BLaER1 treated with 17β-estradiol and CSF1 and Interleukin-3, amounts not matched to agents 10 nM and 100 nM (cell line): ENCODE measurements at regions not wholly inside any gene's neighbourhood (a gene's known extent, or its start where the extent isn't known, plus 50 kb on each side); places are given as distances from the start of the nearest gene placed in this dataset.
"Not testable (repeated sequence)": the region's sequence is repeated elsewhere in the genome, so short reads cannot be mapped to it uniquely, and the experiment has no call there.

Experiments used
- H3K27ac ChIP-seq, 11 experiments: shearing (Covaris generic); formaldehyde crosslinking; 2 replicates each; pipeline ENCODE4 v1.8.1; 2022
- H3K27me3 ChIP-seq, 11 experiments: shearing (Covaris generic); formaldehyde crosslinking; 2 replicates each; pipeline ENCODE4 v1.8.1; 2022
- H3K36me3 ChIP-seq, 11 experiments: shearing (Covaris generic); formaldehyde crosslinking; 2 replicates each; pipeline ENCODE4 v1.8.1; 2022
- H3K4me1 ChIP-seq, 10 experiments: shearing (Covaris generic); formaldehyde crosslinking; 2 replicates each; pipeline ENCODE4 v1.8.1; 2022
- H3K4me2 ChIP-seq, 11 experiments: shearing (Covaris generic); formaldehyde crosslinking; 2 replicates each; pipeline ENCODE4 v1.8.1; 2022
- H3K4me3 ChIP-seq, 10 experiments: shearing (Covaris generic); formaldehyde crosslinking; 2 replicates each; pipeline ENCODE4 v1.8.1; 2022
- H3K9ac ChIP-seq, 11 experiments: shearing (Covaris generic); formaldehyde crosslinking; 2 replicates each; pipeline ENCODE4 v1.8.1; 2022
- H3K9me3 ChIP-seq, 11 experiments: shearing (Covaris generic); formaldehyde crosslinking; replicated peaks in 1 of 11; 2 replicates each; pipeline ENCODE4 v1.8.1; 2022
- H4K20me1 ChIP-seq, 11 experiments: shearing (Covaris generic); formaldehyde crosslinking; 2 replicates each; pipeline ENCODE4 v1.8.1; 2022
- Cebpa-rat ChIP-seq, 11 experiments: shearing (Covaris generic); IDR thresholded peaks; 2 replicates each; pipeline ENCODE4 v1.8.1; 2022

- H3K27ac ChIP-seq, result no peak overlapping the region
- H3K9me3 ChIP-seq, result no peaks in the 10 kb centered on the region; a peak in 1 of 22 replicates
- no peaks in the 10 kb centered on the region for H3K4me1 ChIP-seq
- H3K36me3 ChIP-seq, result no peaks in the 10 kb centered on the region
- no peaks in the 10 kb centered on the region for H4K20me1 ChIP-seq
- H3K9ac ChIP-seq, result no peak overlapping the region
- no peak overlapping the region for H3K4me3 ChIP-seq
- no peak for TF ChIP-seq Cebpa-rat (IDR thresholded peaks at IDR 0.05)
- no peak overlapping the region for H3K4me2 ChIP-seq
- H3K27me3 ChIP-seq, result no peaks in the 10 kb centered on the region
These were observed 1716.4 kb downstream of the BRINP3 start for GRCh38 chr1:188761226-188761625.

GRCh38 chr1:188762166-188762743 lies 1715.4 kb downstream of the BRINP3 start:
- H4K20me1 ChIP-seq, result no peaks in the 10 kb centered on the region
- no peaks in the 10 kb centered on the region for H3K27me3 ChIP-seq
- no peaks in the 10 kb centered on the region for H3K36me3 ChIP-seq
- no peaks in the 10 kb centered on the region for H3K4me1 ChIP-seq
- H3K9me3 ChIP-seq, result no peaks in the 10 kb centered on the region; a peak in 1 of 22 replicates
- no peak overlapping the region for H3K27ac ChIP-seq
- no peak overlapping the region for H3K9ac ChIP-seq
- no peak for TF ChIP-seq Cebpa-rat (IDR thresholded peaks at IDR 0.05)
- no peak overlapping the region for H3K4me2 ChIP-seq
- H3K4me3 ChIP-seq, result no peak overlapping the region

- H3K27me3 ChIP-seq, result no peaks in the 10 kb centered on the region
- H3K4me2 ChIP-seq, result no peak overlapping the region
- no peak for TF ChIP-seq Cebpa-rat (IDR thresholded peaks at IDR 0.05)
- H3K9me3 ChIP-seq, result no peaks in the 10 kb centered on the region; a peak in 2 of 22 replicates
- no peak overlapping the region for H3K4me3 ChIP-seq
- no peak overlapping the region for H3K27ac ChIP-seq
- no peaks in the 10 kb centered on the region for H3K36me3 ChIP-seq
- no peaks in the 10 kb centered on the region for H3K4me1 ChIP-seq
- H3K9ac ChIP-seq, result no peak overlapping the region
- H4K20me1 ChIP-seq, result no peaks in the 10 kb centered on the region
These were observed 1714.1 kb downstream of the BRINP3 start for GRCh38 chr1:188763541-188763940.

- H3K4me1 ChIP-seq, result no peaks in the 10 kb centered on the region
- H3K4me3 ChIP-seq, result no peak overlapping the region
- no peak overlapping the region for H3K27ac ChIP-seq
- H4K20me1 ChIP-seq, result no peaks in the 10 kb centered on the region
- H3K9ac ChIP-seq, result no peak overlapping the region
- no peak overlapping the region for H3K4me2 ChIP-seq
- no peaks in the 10 kb centered on the region for H3K27me3 ChIP-seq
- H3K9me3 ChIP-seq, result peaks cover 0 to 12% (median 3%) of the 10 kb centered on the region in 11 experiments; a peak in 4 of 22 replicates
- H3K36me3 ChIP-seq, result no peaks in the 10 kb centered on the region
- TF ChIP-seq Cebpa-rat (IDR thresholded peaks at IDR 0.05), result no peak
These were observed 1708.5 kb downstream of the BRINP3 start for GRCh38 chr1:188769181-188769580.

- Histone ChIP-seq H3K36me3 (no peaks in the 10 kb centered on the region), H3K9ac (no peak overlapping the region), H3K27ac (no peak overlapping the region), H3K4me1 (no peaks in the 10 kb centered on the region), H4K20me1 (no peaks in the 10 kb centered on the region), H3K9me3 (peaks cover 0 to 14% (median 7%) of the 10 kb centered on the region in 11 experiments; a peak in 4 of 22 replicates), H3K4me2 (no peak overlapping the region), H3K27me3 (no peaks in the 10 kb centered on the region), H3K4me3 (no peak overlapping the region)
- TF ChIP-seq Cebpa-rat (IDR thresholded peaks at IDR 0.05), result no peak
These were observed 1707.7 kb downstream of the BRINP3 start for GRCh38 chr1:188769936-188770335.

GRCh38 chr1:188778578-188778977 lies 1699.1 kb downstream of the BRINP3 start:
- TF ChIP-seq Cebpa-rat (IDR thresholded peaks at IDR 0.05), result no peak
- Histone ChIP-seq H3K4me3 (no peak overlapping the region), H3K27me3 (no peaks in the 10 kb centered on the region), H3K4me1 (no peaks in the 10 kb centered on the region), H3K4me2 (no peak overlapping the region), H3K9me3 (peaks cover 0 to 23% (median 4%) of the 10 kb centered on the region in 11 experiments; a peak in 5 of 22 replicates), H3K9ac (no peak overlapping the region), H4K20me1 (no peaks in the 10 kb centered on the region), H3K36me3 (no peaks in the 10 kb centered on the region), H3K27ac (no peak overlapping the region)

GRCh38 chr1:188782220-188782841 lies 1695.3 kb downstream of the BRINP3 start:
- H3K4me1 ChIP-seq, result no peaks in the 10 kb centered on the region
- H3K4me3 ChIP-seq, result no peak overlapping the region
- no peaks in the 10 kb centered on the region for H3K36me3 ChIP-seq
- no peak overlapping the region for H3K27ac ChIP-seq
- H4K20me1 ChIP-seq, result no peaks in the 10 kb centered on the region
- no peaks in the 10 kb centered on the region for H3K27me3 ChIP-seq
- no peak overlapping the region for H3K9ac ChIP-seq
- H3K4me2 ChIP-seq, result no peak overlapping the region
- TF ChIP-seq Cebpa-rat (IDR thresholded peaks at IDR 0.05), result no peak
- no peaks in the 10 kb centered on the region for H3K9me3 ChIP-seq

GRCh38 chr1:188794969-188795368 lies 1682.7 kb downstream of the BRINP3 start:
- Histone ChIP-seq H3K9me3 (no peaks in the 10 kb centered on the region), H3K27ac (no peak overlapping the region), H3K4me3 (no peak overlapping the region), H3K4me2 (no peak overlapping the region), H3K4me1 (no peaks in the 10 kb centered on the region), H4K20me1 (no peaks in the 10 kb centered on the region), H3K9ac (no peak overlapping the region), H3K36me3 (no peaks in the 10 kb centered on the region), H3K27me3 (no peaks in the 10 kb centered on the region)
- no peak for TF ChIP-seq Cebpa-rat (IDR thresholded peaks at IDR 0.05)

GRCh38 chr1:188812153-188812552 lies 1665.5 kb downstream of the BRINP3 start:
- not testable (repeated sequence) for H3K4me2 ChIP-seq, H3K27ac ChIP-seq, H3K27me3 ChIP-seq, H3K36me3 ChIP-seq, H3K9ac ChIP-seq, H4K20me1 ChIP-seq, H3K4me1 ChIP-seq, H3K4me3 ChIP-seq
- H3K9me3 ChIP-seq, result peaks cover 0 to 23% (median 4%) of the 10 kb centered on the region in 11 experiments; a peak in 10 of 22 replicates

GRCh38 chr1:188812836-188813573 lies 1664.7 kb downstream of the BRINP3 start:
- not testable (repeated sequence) for H3K4me1 ChIP-seq, H3K27ac ChIP-seq, H3K9ac ChIP-seq, H3K36me3 ChIP-seq, H3K4me3 ChIP-seq, H3K4me2 ChIP-seq, H4K20me1 ChIP-seq, H3K27me3 ChIP-seq
- H3K9me3 ChIP-seq, result peaks cover 0 to 23% (median 4%) of the 10 kb centered on the region in 11 experiments; a peak in 10 of 22 replicates
